ENCODE measurements at regions not wholly inside any gene's neighbourhood (a gene's known extent, or its start where the extent isn't known, plus 50 kb on each side); places are given as distances from the start of the nearest gene placed in this dataset.

- TF ChIP-seq CTCF (IDR thresholded peaks at IDR 0.05; ENCODE audit: control extremely low read depth in 1 of 3, insufficient read depth in 1 of 3, low read depth in 1 of 3, low read length in 3 of 3), result no peak
- TF ChIP-seq RAD21 (IDR thresholded peaks at IDR 0.05 in 1 of 2, conservative IDR thresholded peaks at IDR 0.05 in 1 of 2; ENCODE audit: low read depth in 2 of 2, low read length in 2 of 2), result no peak
Observed at GRCh38 chr4:38519666-38520065, 144.3 kb upstream of the KLF3 start (continued).
